Endothelial cell of umbilical vein (primary cell): ENCODE measurements at regions not wholly inside any gene's neighbourhood (a gene's known extent, or its start where the extent isn't known, plus 50 kb on each side); places are given as distances from the start of the nearest gene placed in this dataset.

Experiments
- BruUV-seq: library from RNA; stranded (reverse); fragments of 400-500 nt; replicated peaks from 2 replicates; lab custom pipeline; 2021; lab: Mats Ljungman, UMichigan
- CTCF ChIA-PET: fragments of 300-600, 350-600 bp; sonication (Branson Sonifier 250); formaldehyde crosslinking; loops from one replicate; lab custom pipeline; 2021; ENCODE audit warnings: antibody characterized with exemption, inconsistent platforms; lab: Charles Lee
- POLR2A ChIA-PET: fragments of 300-600, 350-600 bp; sonication (Branson Sonifier 250); formaldehyde crosslinking; loops from one replicate; lab custom pipeline; 2021; ENCODE audit warnings: antibody characterized with exemption, inconsistent platforms; lab: Charles Lee
- DNase-seq: peaks from one replicate; pipeline ENCODE4 v3.0.0-alpha.2; 2011; ENCODE audit warnings: low read depth, low spot score
- FAIRE-seq: peaks from 2 replicates; lab custom pipeline; 2011; peaks lifted over from hg19 to GRCh38; lab: Jason Lieb, UNC
- H2AFZ ChIP-seq: 2 replicates; pipeline ENCODE4 v1.6.0; 2012; ENCODE audit warnings: low read depth, low read length, control low read depth, inconsistent platforms
- H3K27ac ChIP-seq: 2 replicates; pipeline ENCODE4 v1.5.1; 2011; ENCODE audit warnings: low read depth, mild to moderate bottlenecking, control low read depth, low read length, moderate library complexity; ENCODE audit not compliant: insufficient read depth
- H3K27me3 ChIP-seq, 2 experiments: 2 replicates each; pipeline versions ENCODE4 v1.6.0 to v1.6.1; 2011; ENCODE audit warnings: low read length in 2 of 2, mixed read lengths in 1 of 2; ENCODE audit not compliant: control insufficient read depth in 2 of 2, insufficient read depth in 2 of 2
- H3K36me3 ChIP-seq, 2 experiments: 2 replicates in 1 of 2; 3 replicates in 1 of 2; pipeline ENCODE4 v1.5.1; 2011; ENCODE audit warnings: low read length in 2 of 2, mild to moderate bottlenecking in 1 of 2, moderate library complexity in 1 of 2; ENCODE audit not compliant: control insufficient read depth in 2 of 2, insufficient read depth in 2 of 2; ENCODE audit errors: extremely low read depth in 1 of 2
- H3K4me1 ChIP-seq: 3 replicates; pipeline ENCODE4 v1.5.1; 2011; ENCODE audit warnings: mild to moderate bottlenecking, low read length; ENCODE audit not compliant: control insufficient read depth, insufficient read depth; ENCODE audit errors: extremely low read depth
- H3K4me2 ChIP-seq: 2 replicates; pipeline ENCODE4 v1.6.1; 2011; ENCODE audit warnings: low read length, control low read depth, mixed read lengths; ENCODE audit not compliant: insufficient read depth
- H3K4me3 ChIP-seq, 3 experiments: fragments of 200-600 bp in 1 of 3; sonication (generic), shearing (Covaris generic) in 1 of 3; replicated peaks in 1 of 3; 2 replicates each; pipeline ENCODE4 v1.5.1; 2011 to 2016; ENCODE audit warnings: control low read depth in 3 of 3, low read length in 3 of 3, mild to moderate bottlenecking in 2 of 3, inconsistent platforms in 1 of 3, low read depth in 1 of 3, moderate library complexity in 1 of 3; ENCODE audit not compliant: insufficient read depth in 1 of 3
- H3K79me2 ChIP-seq: 2 replicates; pipeline ENCODE4 v1.6.0; 2012; ENCODE audit warnings: low read length, inconsistent platforms; ENCODE audit not compliant: control insufficient read depth, insufficient read depth
- H3K9ac ChIP-seq: replicated peaks from 2 replicates; pipeline ENCODE3; 2011; ENCODE audit warnings: low read length, control low read depth; ENCODE audit not compliant: insufficient read depth; ENCODE audit errors: extremely low read depth
- H3K9me1 ChIP-seq: replicated peaks from 3 replicates; pipeline ENCODE4 v1.6.0; 2011; ENCODE audit warnings: mild to moderate bottlenecking, low read length; ENCODE audit not compliant: control insufficient read depth, insufficient read depth; ENCODE audit errors: extremely low read depth
- H3K9me3 ChIP-seq: replicated peaks from 2 replicates; pipeline ENCODE4 v1.5.1; 2012; ENCODE audit warnings: low read length, inconsistent platforms; ENCODE audit not compliant: control insufficient read depth, insufficient read depth
- H4K20me1 ChIP-seq: replicated peaks from 2 replicates; pipeline ENCODE3; 2011; ENCODE audit warnings: mild to moderate bottlenecking, low read length; ENCODE audit not compliant: control insufficient read depth, insufficient read depth; ENCODE audit errors: extremely low read depth
- CTCF ChIP-seq, 2 donors: IDR thresholded peaks; 1 replicate in 1 of 2; 2 replicates in 1 of 2; pipeline ENCODE4 v1.5.1; 2011; ENCODE audit warnings: low read length in 2 of 2, mild to moderate bottlenecking in 2 of 2, moderate library complexity in 2 of 2, control low read depth in 1 of 2, inconsistent platforms in 1 of 2, low read depth in 1 of 2; ENCODE audit not compliant: insufficient read depth in 1 of 2; ENCODE audit errors: extremely low read depth in 1 of 2
- EZH2 ChIP-seq: IDR thresholded peaks from 2 replicates; pipeline ENCODE4 v1.6.1; 2012; ENCODE audit warnings: borderline replicate concordance, low read depth, mild to moderate bottlenecking, moderate library complexity, low read length, inconsistent platforms; ENCODE audit not compliant: severe bottlenecking
- FOS ChIP-seq: IDR thresholded peaks from 2 replicates; pipeline ENCODE4 v1.6.1; 2011; ENCODE audit warnings: mild to moderate bottlenecking, low read length, moderate library complexity, borderline replicate concordance; ENCODE audit not compliant: insufficient read depth
- GATA2 ChIP-seq: IDR thresholded peaks from 2 replicates; pipeline ENCODE4 v1.7.0; 2011; ENCODE audit warnings: low read depth, mild to moderate bottlenecking, moderate library complexity, mixed read lengths, low read length; ENCODE audit not compliant: insufficient read length, insufficient read depth
- JUN ChIP-seq: IDR thresholded peaks from 2 replicates; pipeline ENCODE4 v1.6.1; 2011; ENCODE audit warnings: borderline replicate concordance, low read depth; ENCODE audit not compliant: insufficient read length, insufficient read depth
- MAX ChIP-seq: IDR thresholded peaks from 2 replicates; pipeline ENCODE4 v1.6.1; 2011; ENCODE audit not compliant: insufficient read depth, insufficient read length
- MYC ChIP-seq: IDR thresholded peaks from one replicate; pipeline ENCODE4 v1.6.1; 2011; ENCODE audit warnings: mild to moderate bottlenecking, low read depth, low read length
- POLR2A ChIP-seq: IDR thresholded peaks from 2 replicates; pipeline ENCODE4 v1.6.1; 2012; ENCODE audit warnings: low read depth, mild to moderate bottlenecking, control low read depth, low read length
- POLR2AphosphoS5 ChIP-seq: IDR thresholded peaks from 2 replicates; pipeline ENCODE4 v1.6.1; 2012; ENCODE audit warnings: low read depth, mild to moderate bottlenecking, control low read depth, low read length, moderate library complexity; ENCODE audit not compliant: insufficient read depth
- dilution Hi-C: fragments of 300-500 bp; cut with MboI; formaldehyde crosslinking; loops from one replicate; pipeline ENCODE4 v1.15.0; 2019; ENCODE audit warnings: low sequenced_read_pairs; ENCODE audit not compliant: extremely low pct_ligation_motif_present
- intact Hi-C: fragments of 100-400 bp; cut with micrococcal nuclease; formaldehyde crosslinking; loops from one replicate; pipeline ENCODE4 v1.10.0; 2022

GRCh38 chr12:47586952-47587669, 118.7 kb downstream of the RPAP3 start:
- ChIA-PET POLR2A (no interaction called here), CTCF (interaction anchor here (1.1 to 1.5 kb wide), 2 partner anchors 17 to 64 kb away, joined by 3 to 4 read pairs; no protein-coding TSS in a partner anchor)
- H3K4me2 ChIP-seq = no peak overlapping the region
- TF ChIP-seq POLR2AphosphoS5 = no peak
- no peak for TF ChIP-seq EZH2
- TF ChIP-seq JUN = no peak
- no peak for TF ChIP-seq MAX
- TF ChIP-seq FOS = no peak
- TF ChIP-seq POLR2A = no peak
- TF ChIP-seq CTCF (IDR thresholded peaks at IDR 0.05; ENCODE audit: extremely low read depth in 1 of 2, insufficient read depth in 1 of 2, low read depth in 1 of 2, low read length in 2 of 2) = no peak
- no peak for TF ChIP-seq GATA2
- TF ChIP-seq MYC = no peak
- H2AFZ ChIP-seq = no peak overlapping the region
- DNase-seq (no peak), FAIRE-seq (no peak)
- no peak overlapping the region for H3K9ac ChIP-seq
- H3K4me1 ChIP-seq = peaks cover 6% of the 10 kb centered on the region
- no peaks in the 10 kb centered on the region for H3K9me3 ChIP-seq
- intact Hi-C loops (no loop called here), dilution Hi-C loops (no loop called here)
- no peaks in the 10 kb centered on the region for H3K9me1 ChIP-seq
- no peaks in the 10 kb centered on the region for H3K36me3 ChIP-seq
- H3K27ac ChIP-seq = no peak overlapping the region
- no peaks in the 10 kb centered on the region for H4K20me1 ChIP-seq
- H3K79me2 ChIP-seq = no peaks in the 10 kb centered on the region
- H3K4me3 ChIP-seq = no peak overlapping the region
- BruUV-seq = no TSS peak
- no peaks in the 10 kb centered on the region for H3K27me3 ChIP-seq
